AML-193 (cell line): ENCODE measurements at regions not wholly inside any gene's neighbourhood (a gene's known extent, or its start where the extent isn't known, plus 50 kb on each side); places are given as distances from the start of the nearest gene placed in this dataset.

Experiments
- DNase-seq, 2 experiments: peaks; one replicate each; lab custom pipeline; 2025; lab: John Stamatoyannopoulos, UW

- no peak for DNase-seq
Observed at GRCh38 chr5:73228052-73228451, 55.1 kb downstream of the TMEM174 start.
